ENCODE measurements at regions not wholly inside any gene's neighbourhood (a gene's known extent, or its start where the extent isn't known, plus 50 kb on each side); places are given as distances from the start of the nearest gene placed in this dataset.

DNA sequence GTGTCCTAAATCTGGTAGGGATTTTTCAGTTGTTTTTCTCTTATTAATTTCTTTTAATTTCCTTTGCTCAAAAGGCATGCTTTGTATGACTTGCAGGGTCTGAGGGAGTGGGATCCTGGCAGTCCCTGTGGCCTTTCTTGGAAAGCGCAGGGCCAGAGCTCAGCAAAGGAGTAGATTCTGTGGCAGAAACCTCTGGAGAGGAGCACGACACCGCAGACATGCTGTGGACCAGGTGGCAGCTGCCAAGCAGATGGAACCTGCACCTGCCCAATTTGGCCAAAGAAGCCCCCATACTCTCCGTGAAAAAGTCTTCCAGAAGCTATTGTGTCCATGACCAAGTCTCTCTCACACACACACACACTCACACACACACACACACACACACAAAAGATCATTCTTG, 78.9 kb upstream of the FGF3 start:
- DNase-seq (ENCODE audit: low read depth, low spot score) (no peak), ATAC-seq (no peak)
- no peaks in the 10 kb centered on the region for H3K9me3 ChIP-seq (ENCODE audit: control insufficient read depth in 1 of 2, insufficient read depth in 1 of 2, low read depth in 1 of 2, low read length in 2 of 2)
- H3K9me2 ChIP-seq (ENCODE audit: insufficient read depth): no peaks in the 10 kb centered on the region
- intact Hi-C loops (cut with micrococcal nuclease): no loop called here
- ChIA-PET POLR2A (no interaction called here), CTCF (interaction anchor here (1.4 kb wide), 1 partner anchor 17 kb away, joined by 5 read pairs; no protein-coding TSS in a partner anchor), RAD21 (ENCODE audit: low non-redundant PET in 1 of 2, low total read pairs in 2 of 2, uncharacterized antibody in 2 of 2, unreplicated experiment in 2 of 2) (no interaction called here)
- H3K4me1 ChIP-seq (ENCODE audit: control insufficient read depth in 1 of 2, insufficient read depth in 2 of 2, low read length in 2 of 2): peaks cover 8 to 11% of the 10 kb centered on the region in 2 experiments
- H4K20me1 ChIP-seq (ENCODE audit: insufficient read depth): no peaks in the 10 kb centered on the region
- no TSS peak for BruUV-seq (replicated peaks)
- no peak overlapping the region for H3K4me2 ChIP-seq (ENCODE audit: low read length)
- H3K9ac ChIP-seq (ENCODE audit: low read length): no peak overlapping the region
- TF ChIP-seq, protein P1, sequence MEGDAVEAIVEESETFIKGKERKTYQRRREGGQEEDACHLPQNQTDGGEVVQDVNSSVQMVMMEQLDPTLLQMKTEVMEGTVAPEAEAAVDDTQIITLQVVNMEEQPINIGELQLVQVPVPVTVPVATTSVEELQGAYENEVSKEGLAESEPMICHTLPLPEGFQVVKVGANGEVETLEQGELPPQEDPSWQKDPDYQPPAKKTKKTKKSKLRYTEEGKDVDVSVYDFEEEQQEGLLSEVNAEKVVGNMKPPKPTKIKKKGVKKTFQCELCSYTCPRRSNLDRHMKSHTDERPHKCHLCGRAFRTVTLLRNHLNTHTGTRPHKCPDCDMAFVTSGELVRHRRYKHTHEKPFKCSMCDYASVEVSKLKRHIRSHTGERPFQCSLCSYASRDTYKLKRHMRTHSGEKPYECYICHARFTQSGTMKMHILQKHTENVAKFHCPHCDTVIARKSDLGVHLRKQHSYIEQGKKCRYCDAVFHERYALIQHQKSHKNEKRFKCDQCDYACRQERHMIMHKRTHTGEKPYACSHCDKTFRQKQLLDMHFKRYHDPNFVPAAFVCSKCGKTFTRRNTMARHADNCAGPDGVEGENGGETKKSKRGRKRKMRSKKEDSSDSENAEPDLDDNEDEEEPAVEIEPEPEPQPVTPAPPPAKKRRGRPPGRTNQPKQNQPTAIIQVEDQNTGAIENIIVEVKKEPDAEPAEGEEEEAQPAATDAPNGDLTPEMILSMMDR (IDR thresholded peaks at IDR 0.05 in 2 of 3, conservative IDR thresholded peaks at IDR 0.05 in 1 of 3; ENCODE audit: borderline replicate concordance in 1 of 3, insufficient read depth in 1 of 3, low read depth in 2 of 3, low read length in 2 of 3): no peak
- no peak for TF ChIP-seq ZBTB33 (IDR thresholded peaks at IDR 0.05; ENCODE audit: extremely low read depth, insufficient replicate concordance, low read length)
- TF ChIP-seq EZH2 (IDR thresholded peaks at IDR 0.05): no peak
- TF ChIP-seq ELF1 (IDR thresholded peaks at IDR 0.05; ENCODE audit: borderline replicate concordance, low read depth): no peak
- TF ChIP-seq YY1 (IDR thresholded peaks at IDR 0.05; ENCODE audit: extremely low read depth, insufficient replicate concordance, low read depth, low read length): no peak
- no peak for TF ChIP-seq JUND (IDR thresholded peaks at IDR 0.05)
- no peak for TF ChIP-seq SP1 (IDR thresholded peaks at IDR 0.05; ENCODE audit: low read depth)
- no peak for TF ChIP-seq EZH2phosphoT487 (IDR thresholded peaks at IDR 0.05; ENCODE audit: borderline replicate concordance)
- no peak for TF ChIP-seq EGR1 (IDR thresholded peaks at IDR 0.05; ENCODE audit: low read depth)
- no peak for TF ChIP-seq CBX3 (IDR thresholded peaks at IDR 0.05; ENCODE audit: low read depth)
- no peak for TF ChIP-seq SIN3A (IDR thresholded peaks at IDR 0.05; ENCODE audit: low read depth)
- TF ChIP-seq ZFX (IDR thresholded peaks at IDR 0.05): no peak
- TF ChIP-seq ZNF274 (IDR thresholded peaks at IDR 0.05; ENCODE audit: low read depth, low read length): no peak
- no peak for TF ChIP-seq FOSL1 (IDR thresholded peaks at IDR 0.05; ENCODE audit: low read depth)
- TF ChIP-seq, protein P2, sequence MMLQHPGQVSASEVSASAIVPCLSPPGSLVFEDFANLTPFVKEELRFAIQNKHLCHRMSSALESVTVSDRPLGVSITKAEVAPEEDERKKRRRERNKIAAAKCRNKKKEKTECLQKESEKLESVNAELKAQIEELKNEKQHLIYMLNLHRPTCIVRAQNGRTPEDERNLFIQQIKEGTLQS (IDR thresholded peaks at IDR 0.05): no peak
- no peak for TF ChIP-seq CEBPB (IDR thresholded peaks at IDR 0.05; ENCODE audit: low read depth)
- no peak for TF ChIP-seq POLR2AphosphoS5 (IDR thresholded peaks at IDR 0.05; ENCODE audit: low read depth, low read length)
- no peak for TF ChIP-seq RAD21 (IDR thresholded peaks at IDR 0.05; ENCODE audit: low read depth)
- no peak overlapping the region for H3K4me3 ChIP-seq (replicated peaks in 1 of 2; ENCODE audit: low read depth in 1 of 2, low read length in 2 of 2)
- no peak overlapping the region for H3K27ac ChIP-seq (ENCODE audit: low read depth, low read length)
- no peaks in the 10 kb centered on the region for H3K36me3 ChIP-seq (ENCODE audit: control insufficient read depth in 1 of 2, insufficient read depth in 2 of 2, low read length in 2 of 2)
- no peaks in the 10 kb centered on the region for H3K27me3 ChIP-seq (ENCODE audit: insufficient read depth, low read length)
- no peak overlapping the region for H2AFZ ChIP-seq (ENCODE audit: low read depth, low read length, poor library complexity, severe bottlenecking)
- H3K79me2 ChIP-seq (ENCODE audit: insufficient read depth, low read length): no peaks in the 10 kb centered on the region

All from HCT116 (cell line).